ENCODE measurements at regions not wholly inside any gene's neighbourhood (a gene's known extent, or its start where the extent isn't known, plus 50 kb on each side); places are given as distances from the start of the nearest gene placed in this dataset.

GRCh38 chr20:11174861-11175260 is 501.1 kb upstream of the JAG1 start:
- Histone ChIP-seq H2AFZ (ENCODE audit: low read length) (no peak overlapping the region), H3K4me2 (ENCODE audit: insufficient read depth in 1 of 2, low read depth in 2 of 2, low read length in 2 of 2) (no peak overlapping the region), H3K56ac (replicated peaks; ENCODE audit: insufficient read length, low read depth, low read length) (no peak overlapping the region), H3K14ac (ENCODE audit: insufficient read length) (no peak overlapping the region), H2BK5ac (ENCODE audit: low read depth, low read length) (no peak overlapping the region), H3K79me1 (ENCODE audit: low read depth, low read length) (no peaks in the 10 kb centered on the region), H3K9ac (replicated peaks in 1 of 4; ENCODE audit: extremely low read depth in 1 of 4, low read depth in 3 of 4, low read length in 3 of 4) (no peak overlapping the region), H2AK5ac (ENCODE audit: low read depth, low read length) (no peak overlapping the region), H3K79me2 (ENCODE audit: control insufficient read depth in 1 of 2, insufficient read depth in 2 of 2, low read length in 2 of 2) (no peaks in the 10 kb centered on the region), H3K4ac (replicated peaks; ENCODE audit: insufficient read length, low read depth, low read length) (no peak overlapping the region), H3K23me2 (ENCODE audit: low read depth, low read length) (no peaks in the 10 kb centered on the region), H4K20me1 (replicated peaks in 1 of 2; ENCODE audit: control insufficient read depth in 1 of 2, insufficient read depth in 2 of 2, low read length in 2 of 2) (no peaks in the 10 kb centered on the region), H2BK20ac (ENCODE audit: low read length) (no peak overlapping the region), H2BK15ac (ENCODE audit: low read length) (no peak overlapping the region), H4K5ac (ENCODE audit: insufficient read length, low read depth, low read length) (no peak overlapping the region), H3K9me3 (ENCODE audit: insufficient read depth in 2 of 2, low read depth in 1 of 2, low read length in 1 of 2) (no peaks in the 10 kb centered on the region), H4K8ac (ENCODE audit: extremely low read depth, insufficient read depth, low read length) (no peak overlapping the region), H2BK120ac (replicated peaks; ENCODE audit: low read depth, low read length) (no peak overlapping the region), H3K27ac (ENCODE audit: low read depth, low read length) (no peak overlapping the region), H3K4me1 (replicated peaks in 1 of 4; ENCODE audit: control insufficient read depth in 3 of 4, insufficient read depth in 4 of 4, low read length in 3 of 4) (no peaks in the 10 kb centered on the region), H2BK12ac (ENCODE audit: low read depth, low read length) (no peak overlapping the region), H3K36me3 (ENCODE audit: control insufficient read depth in 2 of 4, insufficient read depth in 4 of 4, low read length in 3 of 4) (no peaks in the 10 kb centered on the region), H4K91ac (replicated peaks; ENCODE audit: insufficient read length, low read length) (no peak overlapping the region), H3K18ac (ENCODE audit: extremely low read depth, low read length) (no peak overlapping the region), H3K23ac (ENCODE audit: insufficient read length) (no peak overlapping the region), H3K27me3 (replicated peaks in 1 of 4; ENCODE audit: control insufficient read depth in 3 of 4, extremely low read depth in 1 of 4, insufficient read depth in 3 of 4, low read length in 3 of 4) (no peaks in the 10 kb centered on the region), H3K4me3 (ENCODE audit: extremely low read depth in 1 of 4, insufficient read depth in 2 of 4, low read depth in 3 of 4, low read length in 4 of 4) (no peak overlapping the region)
- DNase-seq (ENCODE audit: low read depth in 1 of 2, low spot score in 2 of 2), result no peak
- FAIRE-seq, result no peak
- TF ChIP-seq TEAD4 (IDR thresholded peaks at IDR 0.05; ENCODE audit: low read depth, low read length), result no peak
- TF ChIP-seq JUND (IDR thresholded peaks at IDR 0.05; ENCODE audit: low read length), result no peak
- TF ChIP-seq SUZ12 (IDR thresholded peaks at IDR 0.05; ENCODE audit: low read length), result no peak
- TF ChIP-seq RXRA (IDR thresholded peaks at IDR 0.05; ENCODE audit: insufficient read depth, low read depth, low read length), result no peak
- TF ChIP-seq EP300 (IDR thresholded peaks at IDR 0.05; ENCODE audit: borderline replicate concordance in 1 of 2, low read depth in 2 of 2, low read length in 2 of 2), result no peak
- TF ChIP-seq EZH2 (IDR thresholded peaks at IDR 0.05; ENCODE audit: low read depth, low read length, severe bottlenecking), result no peak
- no peak for TF ChIP-seq TBP (IDR thresholded peaks at IDR 0.05; ENCODE audit: low read depth, low read length)
- TF ChIP-seq CHD2 (IDR thresholded peaks at IDR 0.05; ENCODE audit: low read length), result no peak
- no peak for TF ChIP-seq HDAC2 (IDR thresholded peaks at IDR 0.05; ENCODE audit: borderline replicate concordance in 1 of 2, low read depth in 2 of 2, low read length in 2 of 2)
- TF ChIP-seq SAP30 (IDR thresholded peaks at IDR 0.05; ENCODE audit: insufficient read depth, insufficient replicate concordance, low read length), result no peak
- TF ChIP-seq TCF12 (IDR thresholded peaks at IDR 0.05; ENCODE audit: low read depth, low read length), result no peak
- TF ChIP-seq BRCA1 (IDR thresholded peaks at IDR 0.05; ENCODE audit: low read depth, low read length), result no peak
- CTCF ChIA-PET (ENCODE audit: partially characterized antibody), result interaction anchor here (0.7 to 1.5 kb wide), 4 partner anchors 31 to 475 kb away, joined by 3 to 4 read pairs (median 3); no protein-coding TSS in a partner anchor
- 87% methylated on average over 5 of the region's 5 CpGs; no CpG with 5 or more reads in 1 of the 2 experiments for WGBS, 2 experiments (ENCODE audit: extremely low coverage in 1 of 2, insufficient coverage in 1 of 2, insufficient read length in 1 of 2, insufficient replicate concordance in 2 of 2, low coverage in 1 of 2, low lambda C conversion rate in 2 of 2, missing lambda C conversion rate in 1 of 2)
- POLR2A ChIA-PET (ENCODE audit: partially characterized antibody), result no interaction called here

Measured in H1 (cell line).